Colonic mucosa (tissue), 4 donors: ENCODE measurements at regions not wholly inside any gene's neighbourhood (a gene's known extent, or its start where the extent isn't known, plus 50 kb on each side); places are given as distances from the start of the nearest gene placed in this dataset.

ENCODE experiments used
- DNase-seq: peaks from one replicate; pipeline ENCODE4 v3.0.0-alpha.2; 2020
- H3K27ac ChIP-seq: fragments of 200-600 bp; one replicate; pipeline ENCODE4 v1.8.0; 2021
- H3K27me3 ChIP-seq: fragments of 200-600 bp; one replicate; pipeline ENCODE4 v1.8.0; 2021
- H3K36me3 ChIP-seq: fragments of 200-600 bp; one replicate; pipeline ENCODE4 v1.8.0; 2021
- H3K4me1 ChIP-seq: fragments of 200-600 bp; one replicate; pipeline ENCODE4 v1.8.0; 2021; ENCODE audit warnings: mild to moderate bottlenecking
- H3K4me3 ChIP-seq: fragments of 200-600 bp; one replicate; pipeline ENCODE4 v1.8.0; 2021
- H3K9ac ChIP-seq, 2 donors: one replicate each; pipeline ENCODE4 v1.7.0; 2013; ENCODE audit warnings: control low read depth in 2 of 2, low read depth in 2 of 2, low read length in 2 of 2
- H3K9me3 ChIP-seq: fragments of 200-600 bp; one replicate; pipeline ENCODE4 v1.8.0; 2021
- CTCF ChIP-seq: fragments of 200-600 bp; IDR thresholded peaks from one replicate; pipeline ENCODE4 v1.8.0; 2022; ENCODE audit warnings: antibody characterized with exemption, mild to moderate bottlenecking
- intact Hi-C: fragments of 100-400 bp; cut with DNase I; formaldehyde crosslinking; loops from one replicate; pipeline ENCODE4 v1.14.1; 2022
- donor health status: healthy.
- donor health status: DM: no; HTN: no; CAD: no.
- donor health status: DM: no; HTN: no; CAD: no.

DNA sequence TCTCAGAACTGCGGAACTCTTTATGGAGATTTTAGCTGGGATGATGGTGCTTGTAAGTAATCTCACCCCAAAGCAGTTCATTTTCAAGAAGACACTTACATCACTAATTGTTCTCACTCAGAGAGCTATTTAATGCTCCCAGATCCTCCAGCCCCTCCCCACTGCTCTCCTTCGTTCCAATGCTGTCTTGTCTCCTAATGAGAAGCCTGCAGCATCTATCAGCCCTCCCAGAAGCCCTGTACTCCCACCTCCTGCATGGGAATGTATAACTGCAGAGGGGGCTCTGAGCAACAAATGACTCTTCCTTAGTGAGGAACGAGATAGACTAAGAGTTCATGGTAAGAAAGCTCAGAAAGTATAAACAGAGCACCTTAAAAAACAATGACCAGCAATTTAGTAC lies 377.4 kb upstream of the RUNX1 start:
- no peaks in the 10 kb centered on the region for H3K4me1 ChIP-seq
- no peak overlapping the region for H3K4me3 ChIP-seq
- TF ChIP-seq CTCF, result no peak
- no peak overlapping the region for H3K27ac ChIP-seq
- no peak for DNase-seq
- no peaks in the 10 kb centered on the region for H3K27me3 ChIP-seq
- H3K9ac ChIP-seq, result no peak overlapping the region
- no peaks in the 10 kb centered on the region for H3K9me3 ChIP-seq
- intact Hi-C loops, result no loop called here
- no peaks in the 10 kb centered on the region for H3K36me3 ChIP-seq

DNA sequence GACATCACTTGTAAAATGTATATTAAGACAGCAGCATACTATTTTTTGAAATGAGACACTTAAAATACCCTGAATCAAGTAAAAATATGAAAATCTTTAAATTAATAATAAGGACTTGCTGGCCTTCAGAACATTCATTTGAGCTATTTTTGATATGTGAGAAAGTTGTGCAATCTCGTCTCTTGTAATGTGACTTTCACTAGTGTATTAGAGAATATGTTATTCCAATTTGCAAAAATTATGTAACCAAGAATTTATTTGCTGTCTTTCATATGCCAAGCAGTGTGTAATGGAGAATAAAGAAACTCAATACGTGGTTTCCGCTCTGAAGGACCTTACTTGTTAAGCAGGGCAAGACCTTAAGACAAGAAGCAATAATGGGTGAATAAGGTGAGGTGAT lies 375.0 kb upstream of the RUNX1 start:
- Histone ChIP-seq H3K36me3 (no peaks in the 10 kb centered on the region), H3K9me3 (no peaks in the 10 kb centered on the region), H3K9ac (no peak overlapping the region), H3K27ac (no peak overlapping the region), H3K4me1 (no peaks in the 10 kb centered on the region), H3K27me3 (no peaks in the 10 kb centered on the region), H3K4me3 (no peak overlapping the region)
- TF ChIP-seq CTCF, result no peak
- intact Hi-C loops, result no loop called here
- no peak for DNase-seq

DNA sequence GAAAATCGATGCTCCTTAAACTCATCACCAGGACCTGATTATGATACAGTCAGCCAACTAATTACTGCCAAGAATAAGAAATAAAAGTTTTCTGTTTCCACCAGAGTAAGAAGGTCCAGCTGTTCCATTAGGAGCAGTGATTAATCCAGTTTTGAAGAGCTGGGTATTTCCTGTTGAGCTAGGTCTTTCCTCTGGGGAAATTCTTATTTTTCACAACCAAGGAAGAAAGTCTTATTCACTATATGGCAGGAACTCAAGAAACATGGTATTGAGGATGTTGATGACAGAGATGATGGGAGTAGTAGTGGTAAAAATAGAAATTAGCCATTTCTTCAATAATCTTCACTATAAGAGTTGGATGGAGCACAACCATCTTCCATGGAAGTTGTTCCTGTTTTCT lies 374.6 kb upstream of the RUNX1 start:
- Histone ChIP-seq H3K27ac (no peak overlapping the region), H3K4me1 (no peaks in the 10 kb centered on the region), H3K27me3 (no peaks in the 10 kb centered on the region), H3K4me3 (no peak overlapping the region), H3K9ac (no peak overlapping the region), H3K9me3 (no peaks in the 10 kb centered on the region), H3K36me3 (no peaks in the 10 kb centered on the region)
- TF ChIP-seq CTCF, result no peak
- intact Hi-C loops, result no loop called here
- no peak for DNase-seq

- Histone ChIP-seq H3K27ac (no peak overlapping the region), H3K27me3 (no peaks in the 10 kb centered on the region), H3K4me3 (no peak overlapping the region), H3K9me3 (no peaks in the 10 kb centered on the region), H3K9ac (no peak overlapping the region), H3K4me1 (no peaks in the 10 kb centered on the region), H3K36me3 (no peaks in the 10 kb centered on the region)
- no peak for TF ChIP-seq CTCF
- intact Hi-C loops, result no loop called here
- no peak for DNase-seq
Measured at GRCh38 chr21:35422011-35422410, 372.9 kb upstream of the RUNX1 start.

DNA sequence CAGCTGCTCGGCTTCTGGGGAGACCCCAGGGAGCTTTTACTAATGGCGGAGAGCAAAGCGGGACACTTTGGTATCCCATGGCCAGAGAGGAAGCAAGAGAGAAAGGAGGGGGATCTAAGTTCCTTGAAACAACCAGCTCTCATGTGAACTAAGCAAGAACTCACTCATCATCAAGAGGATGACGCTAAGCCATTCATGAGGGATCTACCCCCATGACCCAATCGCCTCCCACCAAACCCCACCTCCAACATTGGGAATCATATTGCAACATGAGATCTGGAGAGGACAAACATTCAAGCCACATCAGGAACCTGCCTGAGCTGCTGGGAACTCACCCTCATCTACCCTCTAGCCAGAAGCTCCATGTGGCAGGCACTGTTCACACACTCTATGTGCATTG lies 372.1 kb upstream of the RUNX1 start:
- no peaks in the 10 kb centered on the region for H3K27me3 ChIP-seq
- no peak overlapping the region for H3K27ac ChIP-seq
- DNase-seq, result no peak
- no peak for TF ChIP-seq CTCF
- no peak overlapping the region for H3K9ac ChIP-seq
- H3K4me1 ChIP-seq, result no peaks in the 10 kb centered on the region
- no peak overlapping the region for H3K4me3 ChIP-seq
- H3K9me3 ChIP-seq, result no peaks in the 10 kb centered on the region
- H3K36me3 ChIP-seq, result no peaks in the 10 kb centered on the region
- intact Hi-C loops, result no loop called here

DNA sequence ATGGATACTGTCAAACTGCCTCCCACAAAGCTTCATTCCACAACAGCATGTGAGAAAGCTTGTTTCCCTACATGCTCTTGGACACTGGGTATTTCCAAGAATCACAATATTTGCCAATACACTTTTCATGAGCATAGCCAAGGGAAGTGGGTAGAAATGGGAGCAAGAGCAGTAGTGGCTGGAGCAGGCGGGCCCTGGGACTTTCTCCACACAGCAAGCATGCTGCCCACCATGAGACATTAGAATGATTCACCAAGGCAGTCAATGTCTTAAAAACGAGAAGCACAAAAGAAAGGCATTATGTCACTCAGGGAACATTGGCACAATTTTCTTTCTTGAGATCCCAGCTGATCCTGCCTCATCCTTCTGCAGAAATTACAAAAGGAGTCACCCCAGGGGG lies 371.6 kb upstream of the RUNX1 start:
- intact Hi-C loops, result no loop called here
- TF ChIP-seq CTCF, result no peak
- Histone ChIP-seq H3K4me1 (no peaks in the 10 kb centered on the region), H3K36me3 (no peaks in the 10 kb centered on the region), H3K4me3 (no peak overlapping the region), H3K27me3 (no peaks in the 10 kb centered on the region), H3K9me3 (no peaks in the 10 kb centered on the region), H3K27ac (no peak overlapping the region), H3K9ac (no peak overlapping the region)
- no peak for DNase-seq
